Urothelium cell line (cell line): ENCODE measurements at regions not wholly inside any gene's neighbourhood (a gene's known extent, or its start where the extent isn't known, plus 50 kb on each side); places are given as distances from the start of the nearest gene placed in this dataset.

Experiments
- DNase-seq: peaks from one replicate; pipeline ENCODE4 v3.0.0; 2011; ENCODE audit warnings: low spot score, mixed read lengths
- FAIRE-seq: peaks from 2 replicates; lab custom pipeline; 2011; peaks lifted over from hg19 to GRCh38; lab: Jason Lieb, UNC

DNA sequence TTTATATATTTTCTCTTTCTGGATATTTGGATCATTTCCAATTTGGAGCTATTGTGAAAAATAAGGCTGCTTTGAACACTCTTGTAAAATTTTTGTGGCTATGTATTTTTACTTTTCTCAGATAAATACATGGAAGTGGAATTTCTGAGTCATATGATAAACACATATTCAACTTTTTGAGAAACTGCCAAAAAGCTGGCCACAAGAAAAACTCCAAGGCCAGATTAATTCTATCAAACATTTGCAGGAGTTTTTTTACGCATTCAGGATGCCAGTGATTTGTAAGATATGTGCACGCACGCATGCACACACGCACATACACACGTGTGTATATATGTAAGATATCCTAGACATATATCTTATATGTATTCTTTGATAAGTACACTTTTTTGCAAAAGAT is 477.5 kb upstream of the SPHKAP start:
- FAIRE-seq (no peak), DNase-seq (peak; percentile 27)

DNA sequence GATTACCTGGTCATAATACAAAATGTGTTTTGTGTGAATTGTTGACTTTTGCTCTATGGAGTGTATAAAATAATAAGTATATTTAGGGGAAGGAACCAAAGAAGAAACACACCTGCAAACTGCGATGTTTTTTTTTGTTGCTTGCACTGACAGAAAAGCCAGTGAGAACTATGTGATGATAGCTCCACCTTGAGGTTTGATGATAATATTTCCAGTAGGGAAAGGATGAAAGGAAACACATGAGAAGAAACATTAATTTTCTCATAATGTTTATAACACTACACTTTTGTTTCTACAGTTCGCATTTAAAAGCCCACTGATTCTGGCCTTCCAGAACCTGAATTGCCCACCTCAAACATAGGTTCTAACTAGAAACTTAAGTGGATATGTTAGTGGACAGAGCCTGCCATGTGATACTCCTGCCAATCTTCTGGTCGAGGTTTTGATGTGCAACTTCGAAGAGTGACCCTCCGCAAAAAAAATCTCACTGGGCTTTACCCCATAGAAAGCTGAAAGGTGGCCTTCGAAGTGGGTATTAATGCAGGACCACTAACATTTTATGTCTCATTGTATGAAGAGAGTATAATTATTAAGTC is 476.4 kb upstream of the SPHKAP start:
- DNase-seq (peak; percentile 32), FAIRE-seq (no peak)

DNA sequence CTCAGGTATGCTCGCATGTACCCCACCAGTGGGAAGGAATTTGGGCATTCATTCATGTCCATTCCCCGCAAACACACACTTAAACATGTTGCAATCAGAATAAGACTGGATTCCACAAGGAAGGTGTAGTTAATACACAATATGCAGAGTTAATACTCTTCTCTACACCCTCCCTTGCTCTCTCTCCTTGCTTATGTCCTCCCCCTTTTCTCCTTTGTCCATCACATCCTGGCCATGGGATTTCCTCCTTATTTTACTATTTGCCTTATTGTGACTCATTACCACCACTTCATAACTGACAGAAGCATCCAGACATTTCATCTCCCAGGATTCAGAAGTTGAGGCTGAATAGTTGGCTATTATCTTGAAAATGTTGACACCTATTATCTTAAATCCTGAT is 473.8 kb upstream of the SPHKAP start:
- DNase-seq (peak; percentile 16), FAIRE-seq (no peak)

DNA sequence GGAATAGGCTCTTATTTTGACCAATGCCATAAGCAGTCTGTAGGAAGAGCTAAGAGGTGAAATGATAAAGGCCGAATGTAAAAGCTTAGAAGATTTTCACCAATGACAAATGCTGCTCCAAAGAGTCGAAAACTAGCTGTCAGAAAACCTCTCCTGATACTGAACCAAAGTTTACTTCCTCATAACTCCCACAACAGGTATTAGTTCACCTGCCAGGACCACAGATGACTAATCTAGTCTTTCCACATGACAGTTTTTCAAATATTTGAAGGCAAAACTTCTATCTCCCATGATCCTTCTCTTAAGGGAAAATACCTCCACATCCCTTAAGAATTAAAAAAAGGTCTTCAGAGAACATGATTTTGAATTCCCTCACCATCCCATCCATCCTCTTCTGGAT is 473.2 kb upstream of the SPHKAP start:
- FAIRE-seq, result no peak

DNA sequence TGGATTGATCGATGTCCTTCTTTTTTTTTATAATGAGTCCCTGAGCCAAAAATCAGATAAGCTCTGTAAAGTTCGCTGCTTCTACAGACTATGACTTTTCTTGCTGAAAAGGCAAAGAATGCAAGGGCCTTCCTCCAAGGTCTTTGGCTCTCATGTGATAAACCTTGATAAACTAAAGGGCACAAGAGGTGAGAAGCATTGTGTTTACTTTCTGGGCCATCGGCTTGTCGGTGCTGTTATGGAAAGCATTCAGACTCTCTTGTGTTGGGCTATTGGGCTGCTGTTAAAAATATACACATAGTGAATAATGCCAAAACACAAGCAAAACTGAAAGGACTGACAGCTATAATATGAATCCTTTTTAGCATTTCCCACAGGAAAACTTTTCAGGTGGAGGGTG is 472.4 kb upstream of the SPHKAP start:
- FAIRE-seq (no peak), DNase-seq (no peak)

More for the DNA sequence above, 473.2 kb upstream of the SPHKAP start:
- no peak for DNase-seq

DNA sequence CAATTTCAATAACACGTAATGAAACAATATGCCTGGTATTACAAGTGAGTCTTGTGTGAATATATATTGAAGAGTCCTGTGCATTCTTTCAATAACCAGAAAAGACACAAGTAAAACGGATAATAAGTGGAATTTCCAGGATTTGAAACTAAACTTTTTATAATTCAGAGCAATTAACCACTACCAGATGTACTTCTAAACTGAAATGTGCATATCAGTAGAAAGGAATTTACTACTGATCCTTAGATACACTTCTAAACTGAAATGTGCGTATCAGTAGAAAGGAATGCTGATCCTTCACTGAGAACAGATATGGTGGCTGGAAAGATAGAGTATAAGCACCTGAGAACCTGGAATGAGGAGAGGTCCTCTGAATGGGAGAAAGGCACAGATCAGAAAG is 470.9 kb upstream of the SPHKAP start:
- FAIRE-seq (no peak), DNase-seq (no peak)

DNA sequence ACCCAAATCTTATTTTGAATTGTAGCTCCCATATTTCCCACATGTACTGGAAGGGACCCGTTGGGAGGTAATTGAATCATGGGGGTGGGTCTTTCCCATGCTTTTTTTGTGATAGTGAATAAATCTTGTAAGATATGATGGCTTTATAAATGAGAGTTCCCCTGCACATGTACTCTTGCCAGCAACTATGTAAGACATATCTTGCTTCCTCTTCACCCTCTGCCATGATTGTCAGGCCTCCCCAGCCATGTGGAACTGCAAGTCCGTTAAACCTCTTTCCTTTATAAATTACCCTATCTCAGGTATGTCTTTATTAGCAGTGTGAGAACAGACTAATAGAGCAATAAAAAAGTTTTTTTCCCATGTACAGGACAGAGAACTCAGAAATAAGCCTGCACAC is 468.4 kb upstream of the SPHKAP start:
- FAIRE-seq, result no peak
- no peak for DNase-seq

DNA sequence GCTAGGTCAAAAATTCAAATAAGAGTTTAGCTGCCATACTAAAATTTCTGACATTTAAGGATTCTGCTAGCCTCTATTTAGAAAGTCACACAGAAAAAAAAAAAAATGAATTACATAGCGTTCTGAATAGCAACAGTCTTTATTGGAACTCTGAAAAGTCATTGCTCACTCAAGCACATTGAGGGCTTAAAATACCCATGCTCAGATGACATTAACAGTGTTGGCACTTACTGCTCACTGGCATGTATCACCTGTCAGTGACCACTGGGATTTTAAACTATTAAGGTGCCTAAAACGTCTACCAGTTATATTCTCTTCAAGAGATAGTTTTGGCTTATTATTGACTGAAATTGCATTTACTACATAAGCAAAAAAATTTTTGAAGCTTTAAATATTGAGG is 468.0 kb upstream of the SPHKAP start:
- DNase-seq (no peak), FAIRE-seq (no peak)

DNA sequence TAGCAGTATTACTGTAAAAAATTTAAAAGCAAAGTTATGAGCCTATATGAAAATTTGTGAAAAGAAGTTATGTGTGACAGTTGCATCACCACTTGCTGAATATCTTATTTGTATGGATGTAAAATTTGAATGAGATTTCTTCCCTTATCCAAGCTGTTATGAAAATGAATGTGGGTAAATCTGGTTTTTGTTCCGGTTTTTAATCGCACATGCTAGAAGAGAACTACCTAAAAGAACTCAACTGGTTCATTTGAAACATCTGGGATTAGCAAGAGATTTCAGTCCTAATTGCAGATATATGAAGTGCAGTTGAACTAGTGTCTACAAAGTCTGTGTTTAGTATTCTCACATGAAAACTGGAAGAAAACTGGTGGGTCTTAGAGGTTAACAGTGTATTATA is 467.1 kb upstream of the SPHKAP start:
- FAIRE-seq (no peak), DNase-seq (no peak)

DNA sequence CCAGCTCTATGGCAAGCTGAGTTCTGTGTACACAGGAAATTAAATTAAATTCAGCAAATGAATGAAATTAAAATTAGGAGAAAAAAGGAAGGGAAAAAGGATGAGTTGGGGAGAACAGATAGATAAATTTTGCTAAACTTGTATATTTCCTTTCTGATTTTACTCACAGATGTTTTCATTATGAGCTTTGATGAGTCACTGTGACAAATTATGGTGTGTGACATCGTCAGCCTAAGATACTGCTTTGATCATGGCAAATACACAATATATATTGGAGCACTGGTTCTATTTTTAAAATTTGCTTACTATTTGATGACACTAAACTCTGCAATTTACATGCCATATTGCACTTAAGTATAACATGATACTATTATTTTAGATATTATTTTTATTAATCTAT is 464.6 kb upstream of the SPHKAP start:
- FAIRE-seq, result no peak

DNA sequence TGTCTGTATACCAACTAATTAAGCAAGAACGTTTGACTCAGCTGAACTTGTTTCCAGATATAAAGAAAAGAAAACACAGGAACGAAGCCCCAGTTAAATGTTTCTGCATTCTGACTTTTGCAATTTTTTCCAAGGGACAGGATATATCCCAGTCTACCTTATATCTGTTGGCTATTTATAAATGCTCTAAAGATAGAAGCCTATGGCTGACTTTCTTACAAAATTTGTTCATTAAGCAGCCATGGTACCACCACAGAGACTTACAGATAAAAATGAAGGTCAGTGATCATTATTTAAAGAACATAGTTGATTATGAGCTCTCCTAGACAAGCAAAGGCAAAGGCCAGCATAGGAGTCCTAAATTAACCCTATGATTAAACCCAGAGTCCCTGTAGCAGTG is 462.7 kb upstream of the SPHKAP start:
- DNase-seq, result no peak
- no peak for FAIRE-seq

More for the DNA sequence above, 464.6 kb upstream of the SPHKAP start:
- DNase-seq, result no peak

DNA sequence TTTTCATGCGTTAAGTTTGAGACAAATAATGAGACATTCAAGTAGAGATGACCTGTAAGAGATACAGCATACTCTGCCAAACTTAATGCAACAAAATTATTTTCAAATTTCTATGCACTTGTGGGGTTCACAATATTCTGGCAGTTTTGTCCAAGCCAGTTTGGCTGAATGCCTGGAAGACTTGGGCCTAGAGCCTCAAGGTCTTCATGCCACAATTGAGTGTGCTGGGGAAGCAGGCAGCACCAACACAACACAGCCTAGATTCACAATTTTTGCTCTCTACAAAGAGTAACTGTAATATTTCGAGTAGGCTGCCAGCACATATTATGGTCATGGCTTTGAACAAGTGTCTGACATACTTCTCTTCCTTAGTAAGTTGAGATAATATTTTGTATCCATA is 461.4 kb upstream of the SPHKAP start:
- FAIRE-seq (no peak), DNase-seq (no peak)

DNA sequence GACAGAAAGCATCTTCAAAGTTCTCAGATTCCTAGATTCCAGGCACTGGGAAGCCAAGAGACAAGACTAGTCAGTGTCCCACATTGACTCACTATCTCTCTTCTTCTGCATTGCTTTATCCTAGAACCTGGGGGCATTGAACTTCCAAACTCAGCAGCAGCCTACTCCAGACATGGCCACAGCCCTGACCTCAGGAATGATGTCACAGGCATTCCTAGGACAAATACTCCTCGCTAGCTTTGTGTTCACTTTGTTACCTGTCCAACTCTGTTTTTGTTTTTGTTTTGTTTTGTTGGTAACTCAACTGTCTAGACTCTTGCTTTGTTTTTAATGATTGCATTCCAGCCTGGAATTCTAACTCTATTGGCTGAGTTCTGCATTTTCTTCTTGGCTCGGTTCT is 449.3 kb upstream of the SPHKAP start:
- no peak for FAIRE-seq
- no peak for DNase-seq

DNA sequence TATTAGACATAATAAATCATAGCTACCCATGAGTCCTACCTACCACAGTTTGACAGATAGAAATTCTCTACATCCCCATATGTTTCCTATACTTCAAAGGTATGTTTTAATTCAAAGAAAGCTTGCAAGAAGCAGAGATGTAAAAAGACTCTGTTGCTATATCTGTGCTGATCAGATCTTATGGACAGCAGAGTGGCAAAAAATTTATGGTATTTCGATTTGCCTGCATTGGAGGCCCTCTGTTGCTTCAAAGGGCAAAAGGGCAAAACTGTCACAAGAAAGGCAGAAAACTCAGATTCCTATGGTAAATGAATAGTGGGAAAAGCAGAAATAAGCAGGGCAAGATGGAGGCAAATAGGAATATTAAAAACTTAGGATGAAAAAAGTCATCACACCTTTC is 447.8 kb upstream of the SPHKAP start:
- no peak for DNase-seq
- FAIRE-seq, result no peak

DNA sequence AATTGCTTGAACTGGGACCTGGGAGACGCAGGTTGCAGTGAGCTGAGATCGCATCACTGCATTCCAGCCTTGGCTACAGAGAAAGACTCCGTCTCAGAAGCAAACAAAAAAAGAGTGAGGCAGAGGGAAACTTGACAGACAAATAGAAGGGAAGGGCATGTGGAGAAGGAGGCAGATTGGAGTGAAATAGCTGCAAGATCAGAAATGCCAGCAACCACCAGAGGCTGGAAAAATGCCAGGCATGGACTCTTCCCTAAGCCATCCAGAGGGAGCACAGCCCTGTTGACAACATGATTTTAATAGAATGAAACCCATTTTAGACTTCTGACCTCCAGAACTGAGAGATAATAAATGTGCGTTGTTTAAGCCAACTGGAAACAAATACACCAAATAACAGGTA is 447.2 kb upstream of the SPHKAP start:
- FAIRE-seq, result no peak
- no peak for DNase-seq

DNA sequence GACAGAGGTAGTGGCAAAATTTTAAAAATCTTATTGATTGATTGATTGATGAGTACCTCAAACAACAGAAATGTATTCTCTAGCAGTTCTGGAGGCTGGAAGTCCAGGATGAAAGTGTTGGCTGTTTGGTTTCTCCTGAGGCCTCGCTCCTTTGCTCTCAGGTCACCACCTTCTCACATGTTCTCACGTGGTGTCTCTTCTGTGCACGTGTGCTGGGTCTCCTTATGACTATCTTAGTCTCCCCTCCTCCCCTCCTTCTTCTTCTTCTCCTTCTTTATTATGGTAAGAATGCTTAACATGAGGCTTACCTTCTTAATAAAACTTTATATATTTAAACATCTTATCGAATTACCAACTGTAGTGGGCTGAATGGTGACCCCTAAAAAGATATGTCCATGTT is 446.0 kb upstream of the SPHKAP start:
- DNase-seq, result no peak
- FAIRE-seq, result no peak

DNA sequence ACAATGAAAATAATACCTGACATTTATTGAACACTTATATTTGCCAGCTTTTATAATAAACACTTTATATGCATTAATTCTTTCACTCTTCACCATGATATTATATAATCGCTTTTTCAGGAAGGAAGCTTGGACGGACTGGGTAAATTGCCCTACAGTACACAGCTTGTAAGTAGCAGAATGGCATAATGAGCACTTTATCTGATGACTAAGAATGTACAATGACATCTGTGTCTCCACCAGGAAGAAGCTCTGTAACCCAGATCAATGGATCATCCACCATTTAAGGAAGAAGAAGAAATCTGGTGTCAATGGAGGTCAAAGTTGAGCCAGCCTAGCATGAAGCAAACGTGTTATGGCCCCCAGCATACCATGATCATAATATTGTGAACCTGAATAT is 444.0 kb upstream of the SPHKAP start:
- DNase-seq (no peak), FAIRE-seq (no peak)

DNA sequence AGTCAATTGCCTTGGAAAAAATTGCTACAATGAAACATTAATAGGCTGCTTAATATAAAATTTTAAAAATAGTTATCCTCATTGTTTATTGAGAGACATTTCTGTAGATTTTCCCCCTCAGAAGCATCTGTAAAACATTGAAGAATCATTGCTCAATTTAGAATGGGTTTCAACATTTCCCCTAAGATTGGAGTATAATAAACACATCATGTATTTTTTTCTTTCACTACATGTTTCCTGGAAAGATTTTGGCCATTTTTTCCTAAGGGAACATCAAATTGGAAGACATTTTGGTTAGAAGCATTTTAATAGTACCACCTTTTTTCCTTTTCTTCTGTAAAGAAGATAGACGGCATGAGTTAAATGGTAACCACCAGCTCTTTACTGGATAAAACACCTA is 443.2 kb upstream of the SPHKAP start:
- DNase-seq (no peak), FAIRE-seq (no peak)

DNA sequence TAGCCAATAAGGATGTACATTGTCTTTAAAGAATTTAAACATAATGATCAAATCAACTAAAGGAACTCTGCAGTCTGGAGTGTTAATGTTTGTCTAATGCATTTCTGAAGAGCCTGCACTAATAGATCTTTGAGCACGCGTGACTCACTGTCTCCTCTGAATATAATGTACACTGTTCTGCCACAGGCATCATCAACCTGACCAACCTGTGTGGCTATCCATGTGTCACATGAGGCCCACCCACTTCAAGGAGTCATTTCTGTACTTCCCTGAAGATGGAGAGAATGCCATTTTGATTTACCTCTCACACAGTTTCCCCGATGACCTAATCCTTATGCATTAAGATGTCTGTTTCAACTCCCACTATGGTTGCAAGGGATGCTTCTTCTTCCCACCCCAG is 434.0 kb upstream of the SPHKAP start:
- FAIRE-seq, result no peak
- no peak for DNase-seq

DNA sequence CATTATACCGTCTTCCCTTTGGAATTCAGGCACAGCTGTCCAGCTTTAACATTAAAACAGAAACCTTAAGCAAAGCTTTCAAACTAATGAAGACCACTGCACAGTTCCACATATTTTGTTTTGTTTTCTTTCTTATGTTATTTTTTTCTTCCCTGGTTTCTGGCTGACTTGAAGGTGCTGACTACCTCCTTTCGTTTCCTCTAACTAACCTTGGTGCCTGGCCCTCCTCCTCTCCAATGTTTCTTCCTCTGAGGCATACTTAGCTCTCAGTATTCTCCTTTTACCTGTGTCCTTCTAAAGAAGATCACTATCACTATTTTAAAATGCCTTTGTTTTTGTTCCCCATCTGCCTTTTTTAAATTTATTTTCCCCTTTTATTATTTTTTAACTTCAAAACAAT is 433.3 kb upstream of the SPHKAP start:
- no peak for DNase-seq
- no peak for FAIRE-seq

DNA sequence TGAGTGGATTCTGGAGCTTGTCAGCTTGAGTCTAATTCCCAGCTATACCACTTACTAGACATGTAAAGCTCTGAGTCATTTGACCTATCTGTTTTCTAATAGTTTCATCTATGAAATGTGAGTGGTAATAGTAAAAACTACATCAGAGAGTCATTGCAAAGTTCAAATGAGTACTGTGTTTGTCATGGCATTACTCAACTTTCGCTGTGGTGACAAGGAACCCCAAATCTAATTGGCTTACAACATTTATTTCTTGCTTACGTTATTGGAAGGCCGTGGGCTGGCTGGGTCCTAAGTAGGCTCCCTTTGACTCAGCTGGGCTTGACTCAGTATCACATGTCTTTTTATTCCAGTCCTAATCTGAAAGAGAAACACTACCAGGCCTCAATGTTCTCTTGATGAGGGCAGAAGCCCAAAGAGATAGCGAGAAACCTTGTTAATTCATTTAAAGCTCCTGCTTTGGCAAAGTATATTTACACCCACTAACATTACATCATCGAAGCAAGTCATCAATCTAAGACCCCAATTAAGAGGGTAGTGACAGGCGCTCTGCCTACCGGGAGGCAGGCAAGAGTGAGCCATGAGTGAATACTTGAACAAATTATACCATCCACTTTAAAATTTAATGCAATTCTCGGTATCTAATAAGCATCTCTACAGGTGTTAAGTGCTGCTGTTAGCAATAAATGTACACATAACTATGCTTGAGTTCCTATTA is 431.8 kb upstream of the SPHKAP start:
- no peak for FAIRE-seq

DNA sequence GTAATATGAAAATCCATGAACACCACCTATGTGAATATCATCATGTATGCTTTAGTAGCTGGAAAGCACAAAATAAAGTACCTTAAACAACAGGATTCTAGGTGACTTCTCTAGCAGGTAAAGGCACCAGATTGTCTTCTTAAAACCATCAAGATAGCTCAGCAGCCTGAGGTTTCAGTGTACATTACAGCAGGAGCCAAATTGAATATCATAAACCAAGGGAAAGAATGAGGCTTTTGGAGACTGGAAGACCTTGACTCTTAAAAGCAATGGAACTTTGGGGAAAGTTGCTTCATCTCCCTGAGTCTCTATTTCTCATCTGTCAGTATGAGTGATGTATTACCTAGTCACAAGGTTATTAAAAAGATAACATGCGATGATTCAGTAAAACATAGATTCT is 429.7 kb upstream of the SPHKAP start:
- DNase-seq, result no peak
- FAIRE-seq, result no peak

More for the DNA sequence above, 431.8 kb upstream of the SPHKAP start:
- no peak for DNase-seq

DNA sequence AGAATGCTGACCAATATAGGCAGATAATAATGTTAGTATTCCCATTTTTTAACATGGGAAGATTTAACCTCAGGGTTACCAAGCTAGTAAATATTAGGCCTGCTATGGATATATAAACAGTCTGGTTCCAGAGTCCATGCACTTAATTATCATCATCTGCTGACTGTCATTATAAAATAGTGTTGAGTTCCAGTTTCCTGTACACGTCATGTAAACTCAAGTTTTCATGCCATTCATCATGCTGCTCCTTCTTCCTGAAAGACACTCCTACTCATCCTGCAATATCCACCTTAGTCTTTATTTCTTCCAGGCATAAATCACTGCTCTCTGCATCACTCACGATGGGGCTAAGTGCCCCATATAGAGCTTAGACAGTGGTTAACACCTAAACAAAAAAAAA is 420.8 kb upstream of the SPHKAP start:
- FAIRE-seq, result no peak
- no peak for DNase-seq
